ENCODE measurements at regions not wholly inside any gene's neighbourhood (a gene's known extent, or its start where the extent isn't known, plus 50 kb on each side); places are given as distances from the start of the nearest gene placed in this dataset.

DNA sequence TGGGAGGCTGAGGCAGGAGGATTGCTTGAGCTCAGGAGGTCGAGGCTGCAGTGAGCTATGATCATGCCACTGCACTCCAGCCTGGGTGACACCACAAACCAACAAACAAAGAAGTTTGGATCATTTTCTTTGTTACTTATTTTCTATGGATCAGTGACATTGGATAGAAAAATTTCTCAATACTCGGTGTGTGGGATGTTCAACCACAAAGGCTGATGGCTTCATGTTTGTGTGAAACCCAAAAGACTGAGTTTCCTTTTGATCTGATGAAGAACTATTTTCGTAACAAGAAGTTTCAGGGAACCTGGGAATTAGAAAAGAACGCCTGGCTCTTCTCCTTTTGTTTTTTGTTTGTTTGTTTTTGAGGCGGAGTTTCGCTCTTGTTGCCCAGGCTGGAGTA is 104.0 kb downstream of the HOXA1 start:
- no peak for TF ChIP-seq GABPA (IDR thresholded peaks at IDR 0.05; ENCODE audit: low read depth)
- TF ChIP-seq, protein P1, sequence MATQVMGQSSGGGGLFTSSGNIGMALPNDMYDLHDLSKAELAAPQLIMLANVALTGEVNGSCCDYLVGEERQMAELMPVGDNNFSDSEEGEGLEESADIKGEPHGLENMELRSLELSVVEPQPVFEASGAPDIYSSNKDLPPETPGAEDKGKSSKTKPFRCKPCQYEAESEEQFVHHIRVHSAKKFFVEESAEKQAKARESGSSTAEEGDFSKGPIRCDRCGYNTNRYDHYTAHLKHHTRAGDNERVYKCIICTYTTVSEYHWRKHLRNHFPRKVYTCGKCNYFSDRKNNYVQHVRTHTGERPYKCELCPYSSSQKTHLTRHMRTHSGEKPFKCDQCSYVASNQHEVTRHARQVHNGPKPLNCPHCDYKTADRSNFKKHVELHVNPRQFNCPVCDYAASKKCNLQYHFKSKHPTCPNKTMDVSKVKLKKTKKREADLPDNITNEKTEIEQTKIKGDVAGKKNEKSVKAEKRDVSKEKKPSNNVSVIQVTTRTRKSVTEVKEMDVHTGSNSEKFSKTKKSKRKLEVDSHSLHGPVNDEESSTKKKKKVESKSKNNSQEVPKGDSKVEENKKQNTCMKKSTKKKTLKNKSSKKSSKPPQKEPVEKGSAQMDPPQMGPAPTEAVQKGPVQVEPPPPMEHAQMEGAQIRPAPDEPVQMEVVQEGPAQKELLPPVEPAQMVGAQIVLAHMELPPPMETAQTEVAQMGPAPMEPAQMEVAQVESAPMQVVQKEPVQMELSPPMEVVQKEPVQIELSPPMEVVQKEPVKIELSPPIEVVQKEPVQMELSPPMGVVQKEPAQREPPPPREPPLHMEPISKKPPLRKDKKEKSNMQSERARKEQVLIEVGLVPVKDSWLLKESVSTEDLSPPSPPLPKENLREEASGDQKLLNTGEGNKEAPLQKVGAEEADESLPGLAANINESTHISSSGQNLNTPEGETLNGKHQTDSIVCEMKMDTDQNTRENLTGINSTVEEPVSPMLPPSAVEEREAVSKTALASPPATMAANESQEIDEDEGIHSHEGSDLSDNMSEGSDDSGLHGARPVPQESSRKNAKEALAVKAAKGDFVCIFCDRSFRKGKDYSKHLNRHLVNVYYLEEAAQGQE (IDR thresholded peaks at IDR 0.05; ENCODE audit: insufficient replicate concordance, low read depth): no peak
- no peak for TF ChIP-seq SPI1 (IDR thresholded peaks at IDR 0.05; ENCODE audit: borderline replicate concordance, low read depth)
- no peak for DNase-seq (ENCODE audit: low read depth in 1 of 2, low spot score in 1 of 2)
- Histone ChIP-seq H3K27ac (replicated peaks) (no peak overlapping the region), H3K27me3 (ENCODE audit: insufficient read depth, poor library complexity, severe bottlenecking) (no peaks in the 10 kb centered on the region), H3K4me3 (replicated peaks; ENCODE audit: insufficient read depth, low read length) (no peak overlapping the region)

DNA sequence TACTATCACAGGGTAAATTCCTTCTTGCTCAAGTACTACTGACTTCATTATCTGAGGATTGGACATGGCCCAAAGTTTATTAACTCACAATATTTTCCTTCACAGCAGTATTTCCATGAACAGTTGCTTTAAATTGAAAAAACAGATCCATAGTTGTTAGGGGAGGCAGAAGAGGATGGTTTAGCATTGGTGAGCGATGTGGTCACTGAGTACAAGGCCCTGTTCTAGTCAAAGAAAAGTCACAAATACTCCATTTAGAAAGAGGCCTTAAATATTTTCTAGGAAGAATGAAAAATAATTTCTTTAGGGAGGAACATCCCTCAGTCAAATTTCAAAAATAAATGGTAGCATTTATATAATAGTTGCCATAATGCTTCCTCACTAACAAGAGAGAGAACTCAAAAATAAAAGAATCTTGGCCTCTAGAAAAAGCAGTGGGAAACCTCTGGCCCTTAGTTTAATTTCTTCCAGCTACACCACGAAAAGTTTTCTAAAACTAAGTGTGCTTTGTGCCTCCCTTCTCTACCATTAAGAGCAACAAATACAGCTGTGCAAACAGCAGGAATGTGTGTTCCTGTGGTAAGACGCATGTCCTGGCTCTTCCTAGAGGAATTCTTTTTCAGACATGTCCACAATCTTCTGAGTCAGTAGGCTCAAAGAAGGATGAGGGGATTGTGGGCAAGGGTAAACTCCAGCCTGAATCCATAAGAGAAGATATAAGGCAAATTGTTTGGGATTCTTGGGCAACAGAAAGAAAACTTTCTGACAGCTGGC is 105.7 kb downstream of the HOXA1 start:
- H3K4me3 ChIP-seq (replicated peaks; ENCODE audit: insufficient read depth, low read length): no peak overlapping the region
- TF ChIP-seq, protein P1 (IDR thresholded peaks at IDR 0.05; ENCODE audit: insufficient replicate concordance, low read depth): no peak
- TF ChIP-seq POLR2AphosphoS5 (IDR thresholded peaks at IDR 0.05; ENCODE audit: low read depth) (no peak), GABPA (IDR thresholded peaks at IDR 0.05; ENCODE audit: low read depth) (no peak), SPI1 (IDR thresholded peaks at IDR 0.05; ENCODE audit: borderline replicate concordance, low read depth) (no peak)
- TF ChIP-seq, protein P2, sequence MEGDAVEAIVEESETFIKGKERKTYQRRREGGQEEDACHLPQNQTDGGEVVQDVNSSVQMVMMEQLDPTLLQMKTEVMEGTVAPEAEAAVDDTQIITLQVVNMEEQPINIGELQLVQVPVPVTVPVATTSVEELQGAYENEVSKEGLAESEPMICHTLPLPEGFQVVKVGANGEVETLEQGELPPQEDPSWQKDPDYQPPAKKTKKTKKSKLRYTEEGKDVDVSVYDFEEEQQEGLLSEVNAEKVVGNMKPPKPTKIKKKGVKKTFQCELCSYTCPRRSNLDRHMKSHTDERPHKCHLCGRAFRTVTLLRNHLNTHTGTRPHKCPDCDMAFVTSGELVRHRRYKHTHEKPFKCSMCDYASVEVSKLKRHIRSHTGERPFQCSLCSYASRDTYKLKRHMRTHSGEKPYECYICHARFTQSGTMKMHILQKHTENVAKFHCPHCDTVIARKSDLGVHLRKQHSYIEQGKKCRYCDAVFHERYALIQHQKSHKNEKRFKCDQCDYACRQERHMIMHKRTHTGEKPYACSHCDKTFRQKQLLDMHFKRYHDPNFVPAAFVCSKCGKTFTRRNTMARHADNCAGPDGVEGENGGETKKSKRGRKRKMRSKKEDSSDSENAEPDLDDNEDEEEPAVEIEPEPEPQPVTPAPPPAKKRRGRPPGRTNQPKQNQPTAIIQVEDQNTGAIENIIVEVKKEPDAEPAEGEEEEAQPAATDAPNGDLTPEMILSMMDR (IDR thresholded peaks at IDR 0.05; ENCODE audit: insufficient read depth, low read length): no peak
- no peak for DNase-seq (ENCODE audit: low read depth in 1 of 2, low spot score in 1 of 2)
- no peak overlapping the region for H3K27ac ChIP-seq (replicated peaks)
- H3K27me3 ChIP-seq (ENCODE audit: insufficient read depth, poor library complexity, severe bottlenecking): no peaks in the 10 kb centered on the region

DNA sequence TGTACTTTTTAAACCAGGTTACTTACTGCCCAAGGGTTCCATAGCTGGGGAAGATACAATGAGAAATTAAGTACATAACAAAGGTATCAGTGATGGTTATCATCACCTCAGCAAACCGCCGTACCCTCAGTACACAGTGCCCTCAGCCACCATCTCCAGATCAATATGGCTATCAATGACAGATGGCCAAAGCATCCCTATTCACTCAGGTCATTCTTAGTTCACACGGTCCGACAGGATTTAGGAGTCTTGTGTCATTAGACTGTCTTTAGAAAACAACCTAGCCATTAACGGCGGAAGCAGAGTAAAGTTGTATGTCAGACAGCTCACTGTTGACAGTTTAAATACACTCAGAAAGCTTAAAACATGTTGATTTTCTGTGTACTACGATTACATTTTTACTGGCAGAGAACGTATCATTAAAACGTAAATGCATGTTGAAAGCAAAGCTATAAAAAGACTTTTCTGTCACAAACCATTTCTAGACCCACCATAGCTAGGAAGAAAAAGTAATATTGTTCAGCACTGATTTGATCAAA is 106.9 kb downstream of the HOXA1 start:
- TF ChIP-seq SPI1 (IDR thresholded peaks at IDR 0.05; ENCODE audit: borderline replicate concordance, low read depth) (no peak), POLR2AphosphoS5 (IDR thresholded peaks at IDR 0.05; ENCODE audit: low read depth) (no peak), GABPA (IDR thresholded peaks at IDR 0.05; ENCODE audit: low read depth) (no peak)
- TF ChIP-seq, protein P1 (IDR thresholded peaks at IDR 0.05; ENCODE audit: insufficient replicate concordance, low read depth): no peak
- TF ChIP-seq, protein P2 (IDR thresholded peaks at IDR 0.05; ENCODE audit: insufficient read depth, low read length): no peak
- Histone ChIP-seq H3K4me3 (replicated peaks; ENCODE audit: insufficient read depth, low read length) (no peak overlapping the region), H3K27ac (replicated peaks) (no peak overlapping the region), H3K27me3 (ENCODE audit: insufficient read depth, poor library complexity, severe bottlenecking) (no peaks in the 10 kb centered on the region)
- DNase-seq (ENCODE audit: low read depth in 1 of 2, low spot score in 1 of 2): no peak

Measured in HL-60 (cell line).